AG04449 (cell line): ENCODE measurements at regions not wholly inside any gene's neighbourhood (a gene's known extent, or its start where the extent isn't known, plus 50 kb on each side); places are given as distances from the start of the nearest gene placed in this dataset.

ENCODE experiments used
- CTCF ChIA-PET: fragments of 350-600 bp; formaldehyde crosslinking; extraction: SDS; loops from one replicate; lab custom pipeline; 2021; ENCODE audit warnings: antibody characterized with exemption; lab: Yijun Ruan, JAX
- POLR2A ChIA-PET: fragments of 400-600, 350-600 bp; formaldehyde crosslinking; extraction: SDS; loops from one replicate; lab custom pipeline; 2020; ENCODE audit warnings: antibody characterized with exemption, inconsistent platforms; lab: Yijun Ruan, JAX
- DNase-seq: peaks from one replicate; pipeline ENCODE4 v3.0.0-alpha.2; 2010; ENCODE audit warnings: low read depth, low spot score
- H3K4me3 ChIP-seq: 2 replicates; pipeline ENCODE4 v1.5.1; 2011; ENCODE audit warnings: low read depth, mild to moderate bottlenecking, control low read depth, low read length
- TF ChIP-seq, protein P1 (sequence below): IDR thresholded peaks from one replicate; pipeline ENCODE4 v1.5.1; 2011; ENCODE audit warnings: mild to moderate bottlenecking, moderate library complexity, low read length, control low read depth, inconsistent platforms; ENCODE audit not compliant: insufficient read depth; ENCODE audit errors: missing control alignments

DNA sequence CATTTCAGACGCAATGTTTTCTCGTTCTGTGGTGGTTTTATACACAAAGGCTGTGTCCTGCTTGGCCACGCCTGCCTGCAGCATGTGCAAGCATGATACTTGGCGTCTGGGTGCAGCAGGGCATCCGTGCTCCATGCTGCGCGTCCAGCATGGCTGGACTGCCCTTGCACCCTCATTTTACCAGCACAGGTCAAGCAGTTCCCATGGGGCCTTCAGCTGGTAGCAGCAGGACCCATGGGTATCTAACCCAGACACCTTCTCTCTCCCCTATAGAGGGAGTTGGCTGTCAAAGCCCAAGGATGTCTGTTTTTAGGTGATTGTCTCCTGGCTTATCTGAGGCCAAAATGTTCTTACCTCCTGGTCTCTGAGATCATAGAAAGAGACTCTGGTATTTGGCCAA is 158.3 kb upstream of the PITX1 start:
- ChIA-PET CTCF (interaction anchor here (0.8 to 6.3 kb wide), 23 partner anchors 10 to 292 kb away, joined by 3 to 40 read pairs (median 6); partner anchors contain the start of gene PITX1), POLR2A (no interaction called here)

DNA sequence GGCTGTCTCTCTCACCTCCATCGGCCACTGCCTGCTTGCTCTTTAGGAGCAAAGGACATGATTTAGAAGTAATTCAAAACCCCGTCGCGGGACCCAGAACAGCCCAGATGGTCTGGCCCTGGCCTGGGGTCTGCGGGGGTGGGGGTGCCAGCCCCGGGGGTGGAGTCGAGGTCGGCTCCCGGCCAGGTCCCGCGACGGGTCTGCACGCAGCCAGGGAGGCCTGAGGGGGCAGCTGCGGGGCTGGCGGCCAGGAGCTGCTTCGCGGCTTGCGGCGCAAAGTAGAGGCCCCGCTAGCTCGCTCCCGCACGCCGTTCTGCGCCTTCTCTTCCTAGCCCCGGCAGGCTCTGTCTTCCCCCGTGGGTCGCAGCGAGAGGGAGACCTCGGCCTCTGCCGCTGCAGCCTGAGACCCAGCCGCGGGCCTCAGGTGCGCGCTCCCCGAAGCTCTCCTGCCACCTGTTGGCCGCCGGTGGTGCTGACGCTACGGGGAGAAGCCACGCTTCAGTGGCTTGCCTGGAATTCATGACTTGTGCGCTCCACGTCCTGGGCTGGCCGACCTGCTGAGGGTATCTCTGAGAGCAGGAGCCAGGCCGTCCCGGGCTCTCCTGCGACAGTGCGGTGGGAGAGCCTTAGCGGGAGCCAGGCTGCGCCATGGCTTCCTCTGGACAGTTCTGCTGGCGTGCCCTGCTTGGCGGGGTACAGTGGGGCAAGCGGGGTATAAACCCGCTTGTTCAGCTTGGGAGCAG is 157.2 kb upstream of the PITX1 start:
- H3K4me3 ChIP-seq, result peak overlapping the region; percentile 49
- DNase-seq, result no peak
- TF ChIP-seq, protein P1, sequence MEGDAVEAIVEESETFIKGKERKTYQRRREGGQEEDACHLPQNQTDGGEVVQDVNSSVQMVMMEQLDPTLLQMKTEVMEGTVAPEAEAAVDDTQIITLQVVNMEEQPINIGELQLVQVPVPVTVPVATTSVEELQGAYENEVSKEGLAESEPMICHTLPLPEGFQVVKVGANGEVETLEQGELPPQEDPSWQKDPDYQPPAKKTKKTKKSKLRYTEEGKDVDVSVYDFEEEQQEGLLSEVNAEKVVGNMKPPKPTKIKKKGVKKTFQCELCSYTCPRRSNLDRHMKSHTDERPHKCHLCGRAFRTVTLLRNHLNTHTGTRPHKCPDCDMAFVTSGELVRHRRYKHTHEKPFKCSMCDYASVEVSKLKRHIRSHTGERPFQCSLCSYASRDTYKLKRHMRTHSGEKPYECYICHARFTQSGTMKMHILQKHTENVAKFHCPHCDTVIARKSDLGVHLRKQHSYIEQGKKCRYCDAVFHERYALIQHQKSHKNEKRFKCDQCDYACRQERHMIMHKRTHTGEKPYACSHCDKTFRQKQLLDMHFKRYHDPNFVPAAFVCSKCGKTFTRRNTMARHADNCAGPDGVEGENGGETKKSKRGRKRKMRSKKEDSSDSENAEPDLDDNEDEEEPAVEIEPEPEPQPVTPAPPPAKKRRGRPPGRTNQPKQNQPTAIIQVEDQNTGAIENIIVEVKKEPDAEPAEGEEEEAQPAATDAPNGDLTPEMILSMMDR, result peak; percentile 100
- POLR2A ChIA-PET, result no interaction called here
- CTCF ChIA-PET, result interaction anchor here (0.6 to 6.3 kb wide), 41 partner anchors 8 to 291 kb away, joined by 3 to 40 read pairs (median 5); partner anchors contain the start of gene PITX1

More for the DNA sequence above, 158.3 kb upstream of the PITX1 start:
- H3K4me3 ChIP-seq, result no peak overlapping the region
- TF ChIP-seq, protein P1, result no peak
- DNase-seq, result no peak

DNA sequence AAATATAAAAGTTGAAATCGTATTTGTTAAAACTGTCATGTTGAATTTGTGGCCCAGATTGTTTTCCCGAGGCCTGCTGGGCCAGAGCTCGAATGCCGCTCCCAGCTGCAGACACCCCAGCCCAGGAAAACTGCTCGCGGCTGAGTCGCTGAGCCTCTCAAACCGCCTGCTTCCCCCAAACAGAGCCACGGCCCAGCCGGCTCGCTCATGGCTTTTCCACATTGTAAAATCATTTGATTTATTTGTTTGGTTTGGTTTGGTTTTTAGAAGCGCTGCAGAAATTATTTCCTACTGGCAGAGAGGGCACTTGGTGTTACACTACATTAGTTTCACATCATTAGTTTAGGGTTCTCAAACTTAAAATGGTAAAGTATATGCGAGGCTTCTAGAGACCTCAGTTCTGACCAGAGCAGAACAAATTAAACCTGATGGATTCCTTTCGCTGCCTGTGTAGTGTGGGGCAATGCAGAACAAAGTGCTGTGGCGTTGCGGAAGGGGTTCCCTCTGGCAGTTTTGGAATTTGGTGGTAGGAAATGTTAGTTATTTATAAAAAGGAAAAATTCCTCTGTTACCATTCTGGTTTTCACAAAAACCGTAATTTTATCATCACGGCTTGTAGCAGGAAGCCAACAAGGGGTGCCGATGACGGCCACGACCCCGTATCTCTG is 156.5 kb upstream of the PITX1 start:
- CTCF ChIA-PET, result interaction anchor here (0.6 to 6.3 kb wide), 39 partner anchors 8 to 287 kb away, joined by 3 to 40 read pairs (median 5); partner anchors contain the start of genes PCBD2 and PITX1
- TF ChIP-seq, protein P1, result no peak
- DNase-seq, result no peak
- POLR2A ChIA-PET, result no interaction called here
- no peak overlapping the region for H3K4me3 ChIP-seq

DNA sequence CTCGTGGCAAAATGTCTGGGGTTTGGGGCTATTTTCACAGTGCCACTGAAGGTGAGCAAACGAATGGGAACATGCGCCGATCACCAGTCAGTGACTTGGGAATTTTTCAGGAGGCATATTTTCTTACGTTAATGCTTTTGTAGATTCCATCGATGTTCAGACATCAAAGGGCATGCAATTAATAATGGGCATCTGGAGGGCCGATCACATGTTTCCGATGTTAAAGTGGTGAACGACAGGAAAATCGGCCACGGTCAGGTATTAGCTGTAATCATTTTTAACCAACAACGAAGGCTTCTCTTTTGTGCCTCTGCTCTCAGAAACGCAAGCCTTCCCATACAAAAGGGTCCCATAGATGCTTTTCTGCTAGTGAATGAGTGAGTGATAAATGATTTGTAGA is 155.0 kb upstream of the PITX1 start:
- no peak overlapping the region for H3K4me3 ChIP-seq
- TF ChIP-seq, protein P1, result no peak
- ChIA-PET CTCF (interaction anchor here (1.0 to 6.3 kb wide), 9 partner anchors 13 to 272 kb away, joined by 3 to 40 read pairs (median 6); no protein-coding TSS in a partner anchor), POLR2A (no interaction called here)
- no peak for DNase-seq

DNA sequence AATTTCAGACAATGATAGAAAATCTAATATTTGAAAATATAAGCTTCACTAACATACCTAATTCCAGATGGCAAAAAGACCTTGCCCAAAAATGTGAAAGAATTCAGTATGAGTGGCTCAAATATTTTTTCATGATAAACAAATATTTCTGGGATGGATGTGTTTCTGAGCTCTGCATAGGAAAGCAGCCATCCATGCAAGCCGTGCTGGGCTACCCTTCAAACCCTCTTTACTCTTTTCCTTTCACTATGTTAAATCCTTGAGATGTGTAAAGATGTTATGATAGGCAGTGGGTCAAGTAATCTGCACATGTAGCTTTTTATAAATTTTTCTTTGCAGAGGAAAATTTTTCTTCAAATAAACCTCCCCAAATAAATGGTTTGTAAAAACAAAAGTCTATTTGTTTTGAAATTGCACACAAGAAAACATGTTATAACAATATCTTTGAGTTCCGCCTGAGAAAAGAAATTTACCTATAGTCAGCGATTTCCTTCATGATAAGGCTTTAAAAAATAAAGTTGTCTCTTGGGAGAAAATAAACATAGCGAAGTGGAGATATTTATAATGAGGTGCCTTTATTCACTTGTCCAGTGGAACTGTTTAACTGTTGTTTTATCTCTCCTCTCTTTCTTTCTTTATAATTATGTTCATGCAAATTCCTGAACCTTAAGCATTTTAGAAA is 154.3 kb upstream of the PITX1 start:
- no peak for DNase-seq
- CTCF ChIA-PET, result interaction anchor here (0.9 to 1.5 kb wide), 13 partner anchors 13 to 282 kb away, joined by 3 to 7 read pairs (median 4); no protein-coding TSS in a partner anchor

More for the DNA sequence above, 154.3 kb upstream of the PITX1 start:
- H3K4me3 ChIP-seq, result no peak overlapping the region
- POLR2A ChIA-PET, result interaction anchor here (0.6 kb wide), 1 partner anchor 165 kb away, joined by 3 read pairs; no protein-coding TSS in a partner anchor
- TF ChIP-seq, protein P1, result no peak
